NCI-H446 treated with DMSO at 0.1 percent for 48 hours (cell line): ENCODE measurements at regions not wholly inside any gene's neighbourhood (a gene's known extent, or its start where the extent isn't known, plus 50 kb on each side); places are given as distances from the start of the nearest gene placed in this dataset.
A peak's percentile ranks its signal among the peaks of the same experiment; 100 is the strongest.
"Not testable (repeated sequence)": the region's sequence is repeated elsewhere in the genome, so short reads cannot be mapped to it uniquely, and the experiment has no call there.

Experiments used
- DNase-seq: peaks from one replicate; lab custom pipeline; 2025; lab: John Stamatoyannopoulos, UW

DNA sequence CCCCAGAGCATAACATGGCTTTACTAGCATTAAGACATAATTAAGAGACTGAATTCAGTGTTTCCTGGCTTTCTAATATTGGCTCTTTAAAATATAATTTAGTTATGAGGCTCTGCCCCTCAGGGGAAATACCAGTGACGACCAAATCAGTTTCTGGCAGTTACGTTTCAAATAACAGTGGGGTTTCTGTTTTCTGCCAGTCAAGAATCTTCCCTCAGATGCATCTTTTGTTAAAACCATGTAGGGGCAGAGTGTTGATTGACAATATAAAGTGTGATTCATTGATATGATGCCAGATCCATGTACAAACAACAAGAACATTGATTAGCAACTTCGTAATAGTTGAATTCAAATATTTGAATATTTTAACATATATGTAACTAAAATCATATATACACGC is 1169.7 kb downstream of the DIAPH3 start:
- DNase-seq = no peak

DNA sequence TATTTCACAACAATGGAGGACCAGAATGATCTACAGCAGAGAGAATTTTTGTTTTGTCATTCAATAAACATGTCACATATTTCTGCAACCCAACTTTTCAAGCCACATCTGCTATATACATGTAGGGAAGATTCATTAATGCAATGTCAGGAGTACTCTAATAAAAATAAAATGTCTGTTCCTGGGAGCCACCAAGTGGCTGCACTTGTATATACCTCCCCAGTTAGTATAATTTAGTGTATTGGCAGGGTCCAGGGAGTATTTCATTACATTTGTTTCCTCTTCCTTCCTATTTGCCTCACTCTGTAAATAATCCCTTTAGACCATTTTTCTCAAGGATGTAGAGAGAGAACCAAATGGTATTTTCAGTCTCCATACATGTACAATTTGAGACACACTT is 1169.0 kb downstream of the DIAPH3 start:
- DNase-seq = no peak

DNA sequence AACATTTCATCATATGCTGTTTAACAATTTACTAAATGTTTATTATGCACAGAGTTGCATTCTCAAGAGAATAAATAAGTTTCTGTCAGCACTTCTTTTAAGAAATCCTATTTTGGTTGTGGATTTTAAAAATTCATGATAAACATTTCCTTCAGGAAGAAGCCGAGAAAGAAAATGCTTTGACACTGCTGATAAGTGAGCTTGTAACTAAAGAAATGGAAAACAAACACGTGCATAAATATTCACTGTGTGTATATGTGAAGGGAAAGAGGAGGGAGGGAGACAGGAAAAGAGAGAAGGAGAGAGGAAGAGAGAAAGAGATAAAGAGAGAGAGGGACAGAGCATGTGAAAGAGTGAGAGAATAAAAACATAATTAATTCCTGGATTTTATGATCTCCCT is 1165.0 kb downstream of the DIAPH3 start:
- no peak for DNase-seq

DNA sequence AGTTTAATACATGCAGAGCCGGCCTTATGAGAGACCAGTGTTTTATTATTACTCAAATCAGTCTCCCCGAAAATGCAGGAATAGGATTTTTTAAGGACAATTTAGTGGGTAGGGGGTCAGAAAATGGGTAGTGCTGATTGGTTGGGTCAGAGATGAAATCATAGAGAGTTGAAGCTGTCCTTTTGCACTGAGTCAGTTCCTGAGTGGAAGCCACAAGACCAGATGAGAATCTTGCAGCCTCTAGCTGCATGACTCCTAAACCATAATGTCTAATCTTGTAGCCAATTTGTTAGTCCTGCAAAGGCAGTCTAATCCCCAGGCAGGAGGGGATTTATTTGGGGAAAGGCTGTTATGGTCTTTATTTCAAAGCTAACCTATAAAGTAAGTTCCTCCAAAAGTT is 1163.9 kb downstream of the DIAPH3 start:
- no peak for DNase-seq

- DNase-seq = no peak
Measured at GRCh38 chr13:59000770-59001169, 1163.0 kb downstream of the DIAPH3 start.

GRCh38 chr13:59012731-59013130 is 1151.0 kb downstream of the DIAPH3 start:
- DNase-seq = no peak

- DNase-seq = no peak
Measured at GRCh38 chr13:59016250-59016649, 1147.5 kb downstream of the DIAPH3 start.

GRCh38 chr13:59024434-59024833 is 1139.3 kb downstream of the DIAPH3 start:
- DNase-seq = no peak

DNA sequence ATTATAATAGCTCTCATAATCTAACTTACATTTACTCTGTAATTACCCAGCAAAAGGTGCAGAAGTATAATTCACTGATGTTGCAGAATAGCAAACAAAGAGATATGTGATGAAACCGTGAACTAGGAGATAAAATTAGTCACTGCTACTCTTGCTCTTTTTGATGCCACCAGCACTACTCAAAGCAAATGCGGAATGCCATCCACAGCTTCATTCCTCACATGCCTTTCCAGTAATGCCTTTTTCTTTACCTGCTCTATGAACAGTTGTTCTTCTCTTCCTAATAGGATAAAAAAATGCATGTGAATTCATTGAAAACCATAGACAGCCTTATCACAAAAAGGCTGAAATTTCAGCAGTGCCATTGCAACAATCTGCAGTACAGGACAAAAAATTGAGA is 1129.5 kb downstream of the DIAPH3 start:
- no peak for DNase-seq

- DNase-seq = no peak
Measured at GRCh38 chr13:59038824-59039223, 1124.9 kb downstream of the DIAPH3 start.

DNA sequence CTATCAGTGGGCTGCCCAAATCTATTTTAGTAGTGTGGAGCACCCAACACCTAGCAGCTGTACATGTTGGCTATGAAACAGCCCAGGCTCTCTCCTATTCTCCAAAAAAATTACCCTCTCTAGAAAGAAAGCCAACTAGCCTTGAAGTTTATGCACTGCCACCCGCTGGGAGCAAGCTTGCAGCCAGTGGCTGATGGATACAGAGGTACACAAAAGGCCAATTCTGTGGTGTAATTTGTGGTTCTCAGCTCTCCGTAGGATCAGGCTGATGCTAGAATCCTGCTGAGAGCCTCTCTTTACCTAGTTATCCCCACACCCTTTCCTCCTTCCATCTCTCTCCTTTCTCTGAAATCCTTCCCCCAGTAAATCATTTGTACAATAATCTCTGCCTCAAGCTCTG is 1120.7 kb downstream of the DIAPH3 start:
- no peak for DNase-seq

GRCh38 chr13:59047546-59047945 is 1116.2 kb downstream of the DIAPH3 start:
- DNase-seq = no peak

DNA sequence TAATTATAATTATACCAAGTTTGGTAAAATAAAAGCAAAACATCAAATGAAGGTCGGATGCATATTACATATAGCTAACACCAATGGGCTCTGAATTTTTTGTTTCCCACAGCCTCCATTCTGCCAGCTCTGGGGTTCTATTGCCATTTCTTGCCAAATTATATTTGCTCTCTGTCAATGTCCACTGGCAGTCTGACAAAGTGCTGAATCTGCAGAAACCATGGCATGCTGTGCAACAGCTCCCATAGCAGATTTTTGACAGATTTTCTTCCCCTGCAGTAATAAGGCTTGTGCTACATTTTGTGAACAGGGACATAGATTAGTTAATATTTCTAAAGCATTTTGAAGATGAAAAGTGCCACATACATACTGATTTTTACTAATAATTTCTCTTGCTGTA is 1102.1 kb downstream of the DIAPH3 start:
- DNase-seq = peak; percentile 3

- no peak for DNase-seq
Measured at GRCh38 chr13:59064042-59064441, 1099.7 kb downstream of the DIAPH3 start.

DNA sequence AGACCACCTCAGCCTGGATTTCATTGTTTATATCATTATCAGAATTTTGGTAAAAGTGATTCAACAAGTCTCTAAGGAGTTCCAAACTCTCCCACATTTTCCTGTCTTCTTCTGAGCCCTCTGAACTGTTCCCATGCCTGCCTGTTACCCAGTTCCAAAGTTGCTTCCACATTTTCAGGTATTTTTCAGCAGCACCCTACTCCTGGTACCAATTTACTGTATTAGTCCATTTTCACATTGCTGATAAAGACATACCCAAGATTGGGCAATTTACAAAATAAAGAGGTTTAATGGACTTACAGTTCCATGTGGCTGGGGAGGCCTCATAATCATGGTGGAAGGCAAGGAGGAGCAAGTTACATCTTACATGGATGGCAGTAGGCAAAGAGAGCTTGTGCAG is 1087.3 kb downstream of the DIAPH3 start:
- not testable (repeated sequence) for DNase-seq

DNA sequence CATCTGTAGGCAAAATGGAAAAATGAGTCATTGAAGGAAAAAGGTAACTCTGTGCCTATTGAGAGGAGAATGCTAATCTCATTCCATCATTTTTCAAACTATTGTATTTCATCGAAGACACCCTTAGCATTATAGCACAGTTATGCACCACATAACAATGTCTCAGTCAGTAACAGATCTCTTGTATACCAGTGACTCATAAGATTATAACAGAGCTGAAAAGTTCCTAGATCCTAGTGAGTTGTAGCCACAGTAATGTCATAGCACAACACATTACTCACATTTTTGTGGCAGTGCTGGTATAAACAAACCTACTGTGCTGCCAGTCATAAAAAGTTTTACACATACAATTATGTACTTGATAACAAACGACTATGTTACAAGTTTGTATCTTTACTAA is 1077.6 kb downstream of the DIAPH3 start:
- DNase-seq = no peak

GRCh38 chr13:59088716-59089115 is 1075.0 kb downstream of the DIAPH3 start:
- DNase-seq = no peak

- peak; percentile 47 for DNase-seq
Measured at GRCh38 chr13:59094181-59094580, 1069.5 kb downstream of the DIAPH3 start.

DNA sequence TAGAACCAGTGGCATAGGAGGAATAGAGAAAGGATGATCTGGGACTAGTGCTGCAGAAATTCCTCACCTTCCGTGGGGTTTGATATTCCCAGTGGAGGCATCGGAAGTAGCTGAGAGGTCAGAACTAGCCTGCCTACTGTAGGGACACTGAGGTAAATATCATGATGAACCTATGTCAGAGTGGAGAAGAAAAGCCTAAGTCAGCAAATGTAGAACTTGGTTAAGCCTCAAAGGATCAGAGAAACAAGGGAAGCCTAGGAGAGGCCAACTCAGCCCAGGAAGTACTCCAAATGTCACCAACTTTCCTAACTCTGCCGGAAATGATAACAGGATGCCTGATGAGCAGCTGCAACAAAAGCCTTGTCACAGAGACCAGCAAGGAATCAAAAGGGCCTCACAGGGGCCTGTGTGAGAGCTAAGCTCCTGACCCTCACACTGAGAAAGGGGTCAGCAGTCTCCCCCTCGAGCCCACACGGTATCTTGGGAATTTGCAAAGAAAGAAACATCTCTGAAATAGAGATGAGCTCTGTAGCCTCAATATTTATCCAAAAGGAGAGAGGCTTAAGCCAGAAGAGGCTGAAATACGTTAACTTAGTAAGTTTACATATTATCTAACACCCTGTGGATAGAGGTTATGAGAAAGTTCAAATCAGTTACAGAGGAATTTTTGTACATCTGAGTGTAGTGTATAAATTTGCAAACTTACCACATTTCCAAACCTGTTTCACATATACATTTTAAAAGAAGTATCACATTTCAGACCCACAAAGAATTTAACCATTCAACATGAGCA is 1064.3 kb downstream of the DIAPH3 start:
- no peak for DNase-seq

GRCh38 chr13:59103004-59103768 is 1060.5 kb downstream of the DIAPH3 start:
- peak; percentile 67 for DNase-seq

DNA sequence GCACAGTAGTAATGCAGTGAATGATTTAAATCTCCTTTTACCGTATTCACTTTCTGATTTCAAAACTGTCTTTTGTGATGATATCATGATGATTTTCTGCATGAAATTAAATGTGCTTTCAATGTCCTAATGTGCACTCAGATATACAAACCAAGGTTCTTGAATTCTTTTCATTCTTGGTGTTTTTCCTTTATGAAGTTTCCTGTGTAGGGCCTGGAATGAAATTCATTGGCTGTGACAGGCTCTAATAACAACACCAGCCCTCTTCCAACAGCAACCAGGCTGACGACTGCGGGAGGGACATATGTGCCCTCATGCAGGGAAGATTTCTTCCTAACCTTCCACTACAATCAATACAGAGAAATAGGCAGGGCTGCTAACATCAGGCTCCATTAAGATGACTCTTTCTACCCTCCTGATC is 1052.0 kb downstream of the DIAPH3 start:
- no peak for DNase-seq

GRCh38 chr13:59112221-59112718 is 1051.5 kb downstream of the DIAPH3 start:
- DNase-seq = peak; percentile 60

DNA sequence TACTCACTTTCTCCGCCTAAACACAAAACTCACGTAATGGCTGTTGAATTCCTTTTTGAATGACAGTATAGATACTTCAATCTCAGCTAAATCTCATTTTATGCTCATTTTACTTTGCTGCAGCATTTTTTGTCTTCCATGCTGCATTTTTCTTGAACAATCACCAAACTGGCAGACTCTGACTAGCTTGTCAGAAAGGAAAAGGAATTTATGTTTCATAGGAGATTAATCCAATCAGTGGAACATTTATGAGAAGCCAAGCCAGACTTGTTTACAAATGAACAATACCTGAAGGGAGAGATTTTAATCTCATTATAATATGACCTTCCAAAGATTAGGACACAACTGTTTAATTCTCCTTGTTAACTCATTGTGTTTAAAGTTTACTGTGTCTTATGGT is 1044.3 kb downstream of the DIAPH3 start:
- no peak for DNase-seq
